ENCODE measurements at regions not wholly inside any gene's neighbourhood (a gene's known extent, or its start where the extent isn't known, plus 50 kb on each side); places are given as distances from the start of the nearest gene placed in this dataset.

GRCh38 chr12:65590318-65590717, 234.0 kb upstream of the HMGA2 start:
- ChIA-PET CTCF (no interaction called here), POLR2A (no interaction called here)
- Histone ChIP-seq H3K27me3 (ENCODE audit: control insufficient read depth in 2 of 2, insufficient read depth in 2 of 2, low read length in 2 of 2) (no peaks in the 10 kb centered on the region), H3K4me1 (ENCODE audit: control insufficient read depth, extremely low read depth, insufficient read depth, low read length) (no peaks in the 10 kb centered on the region), H2AFZ (ENCODE audit: low read depth, low read length) (no peak overlapping the region), H3K9me3 (replicated peaks; ENCODE audit: control insufficient read depth, insufficient read depth, low read length) (no peaks in the 10 kb centered on the region), H3K36me3 (ENCODE audit: control insufficient read depth in 2 of 2, extremely low read depth in 1 of 2, insufficient read depth in 2 of 2, low read length in 2 of 2) (no peaks in the 10 kb centered on the region), H3K9me1 (replicated peaks; ENCODE audit: control insufficient read depth, extremely low read depth, insufficient read depth, low read length) (no peaks in the 10 kb centered on the region), H3K9ac (replicated peaks; ENCODE audit: extremely low read depth, insufficient read depth, low read length) (no peak overlapping the region), H4K20me1 (replicated peaks; ENCODE audit: control insufficient read depth, extremely low read depth, insufficient read depth, low read length) (no peaks in the 10 kb centered on the region), H3K79me2 (ENCODE audit: control insufficient read depth, insufficient read depth, low read length) (no peaks in the 10 kb centered on the region), H3K4me2 (ENCODE audit: insufficient read depth, low read length) (no peak overlapping the region), H3K27ac (ENCODE audit: insufficient read depth, low read depth, low read length) (no peak overlapping the region), H3K4me3 (replicated peaks in 1 of 3; ENCODE audit: insufficient read depth in 1 of 3, low read depth in 1 of 3, low read length in 3 of 3) (no peak overlapping the region)
- DNase-seq (ENCODE audit: low read depth, low spot score) (no peak), FAIRE-seq (no peak)
- intact Hi-C loops (cut with micrococcal nuclease), result no loop called here
- no TSS peak for BruUV-seq (replicated peaks)
- dilution Hi-C loops (cut with MboI; ENCODE audit: extremely low pct_ligation_motif_present, low sequenced_read_pairs), result no loop called here
- TF ChIP-seq EZH2 (IDR thresholded peaks at IDR 0.05; ENCODE audit: borderline replicate concordance, low read depth, low read length, severe bottlenecking), result no peak
- no peak for TF ChIP-seq MYC (IDR thresholded peaks at IDR 0.05; ENCODE audit: low read depth, low read length)
- TF ChIP-seq FOS (IDR thresholded peaks at IDR 0.05; ENCODE audit: borderline replicate concordance, insufficient read depth, low read length), result no peak
- no peak for TF ChIP-seq CTCF (IDR thresholded peaks at IDR 0.05; ENCODE audit: extremely low read depth in 1 of 2, insufficient read depth in 1 of 2, low read depth in 1 of 2, low read length in 2 of 2)
- TF ChIP-seq JUN (IDR thresholded peaks at IDR 0.05; ENCODE audit: borderline replicate concordance, insufficient read depth, insufficient read length, low read depth), result no peak
- TF ChIP-seq GATA2 (IDR thresholded peaks at IDR 0.05; ENCODE audit: insufficient read depth, insufficient read length, low read depth, low read length), result no peak
- TF ChIP-seq POLR2A (IDR thresholded peaks at IDR 0.05; ENCODE audit: low read depth, low read length), result no peak
- TF ChIP-seq POLR2AphosphoS5 (IDR thresholded peaks at IDR 0.05; ENCODE audit: insufficient read depth, low read depth, low read length), result no peak
- TF ChIP-seq, protein P1, sequence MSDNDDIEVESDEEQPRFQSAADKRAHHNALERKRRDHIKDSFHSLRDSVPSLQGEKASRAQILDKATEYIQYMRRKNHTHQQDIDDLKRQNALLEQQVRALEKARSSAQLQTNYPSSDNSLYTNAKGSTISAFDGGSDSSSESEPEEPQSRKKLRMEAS (IDR thresholded peaks at IDR 0.05; ENCODE audit: insufficient read depth, insufficient read length), result no peak
